GM18498 (cell line): ENCODE measurements at regions not wholly inside any gene's neighbourhood (a gene's known extent, or its start where the extent isn't known, plus 50 kb on each side); places are given as distances from the start of the nearest gene placed in this dataset.

ENCODE experiments used
- ATAC-seq: cut with Tn5 transposase; IDR thresholded peaks from one replicate; pipeline ENCODE4 v1.9.1; 2021; ENCODE audit warnings: mild to moderate bottlenecking, moderate library complexity; ENCODE audit not compliant: unreplicated experiment

- ATAC-seq = no peak
Observed at GRCh38 chr12:115657081-115658013, 620.1 kb downstream of the MED13L start.

- no peak for ATAC-seq
Observed at GRCh38 chr12:115650026-115650425, 627.5 kb downstream of the MED13L start.

DNA sequence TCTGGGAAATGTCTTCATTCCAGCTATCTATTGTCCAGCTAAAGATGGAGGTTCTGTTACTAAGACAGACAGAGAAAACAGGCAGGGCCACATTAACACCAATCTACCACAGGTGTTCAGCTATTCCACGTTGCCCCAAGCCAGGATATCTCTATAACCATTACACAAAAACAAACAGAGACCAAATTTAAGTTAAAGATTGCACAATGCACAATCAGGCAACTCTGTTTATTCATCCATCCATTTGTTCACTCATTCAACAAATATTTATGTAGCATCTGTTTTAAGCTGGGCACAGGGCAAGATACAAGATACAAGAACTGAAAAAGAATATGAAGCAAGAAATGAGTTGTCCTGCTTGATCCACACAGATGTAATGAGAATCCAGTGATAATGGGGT is 629.0 kb downstream of the MED13L start:
- no peak for ATAC-seq

- no peak for ATAC-seq
Observed at GRCh38 chr12:115646210-115646609, 631.3 kb downstream of the MED13L start.

GRCh38 chr12:115640929-115641328 is 636.6 kb downstream of the MED13L start:
- ATAC-seq = no peak

DNA sequence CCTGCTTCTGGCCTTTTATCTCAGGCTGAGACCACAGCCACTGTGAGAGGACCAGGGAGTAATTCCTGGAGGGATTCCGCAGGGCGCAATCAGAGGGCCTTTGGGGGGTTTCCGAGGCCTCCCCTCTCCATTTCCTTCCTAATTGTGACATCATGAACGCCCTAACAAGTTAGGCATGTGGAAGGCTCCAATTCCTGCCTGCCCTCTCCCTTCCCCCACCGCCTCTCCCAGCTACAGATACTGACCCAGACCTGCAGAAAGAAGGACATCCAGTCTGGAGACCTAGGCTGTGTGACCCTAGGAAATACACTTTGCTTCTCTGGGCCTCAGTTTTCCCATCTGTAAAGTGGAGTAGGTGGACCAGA is 637.9 kb downstream of the MED13L start:
- no peak for ATAC-seq

DNA sequence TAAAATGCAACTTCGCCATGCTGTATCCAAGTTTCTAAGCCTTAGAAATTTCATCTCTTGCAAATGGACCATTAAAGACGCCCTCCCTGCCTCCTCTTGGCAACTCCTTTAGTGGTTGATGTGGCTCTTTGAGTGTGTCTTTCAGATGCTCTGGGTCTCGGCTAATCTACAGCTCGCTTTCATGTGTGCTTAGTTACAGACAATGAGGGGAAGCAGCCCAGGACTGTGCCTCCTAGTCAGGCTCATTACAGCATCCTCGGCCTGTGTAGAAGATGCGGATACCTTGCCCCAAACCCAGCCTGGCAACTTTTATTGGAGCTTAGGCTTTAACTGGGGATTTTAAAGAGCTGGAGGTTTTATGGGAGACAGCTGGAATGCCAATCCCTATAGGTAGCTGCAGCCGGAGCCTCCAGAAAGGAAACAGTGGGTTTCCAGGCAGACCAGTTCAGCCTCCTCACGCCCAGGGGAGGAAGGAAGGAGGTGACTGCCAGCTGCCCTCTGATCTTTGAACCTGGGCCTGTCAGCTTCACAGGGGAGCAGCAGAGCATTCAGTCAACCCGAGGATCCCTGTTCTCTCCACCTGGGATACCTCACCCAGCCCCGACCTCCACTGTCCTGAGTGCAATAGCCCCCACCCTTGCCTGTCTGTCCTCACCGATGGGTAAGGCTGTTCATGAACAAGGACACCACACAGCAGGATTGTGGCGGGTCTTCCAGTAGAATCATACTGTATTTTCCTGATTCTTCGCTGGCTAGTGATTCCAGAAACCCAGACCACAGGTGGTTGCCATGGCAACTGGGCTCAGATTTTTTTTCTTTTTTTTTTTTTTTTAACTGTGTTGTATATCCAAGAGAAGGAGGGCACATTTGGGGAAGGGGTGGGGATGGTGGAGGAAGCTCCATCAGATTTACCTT is 638.5 kb downstream of the MED13L start:
- ATAC-seq = no peak

DNA sequence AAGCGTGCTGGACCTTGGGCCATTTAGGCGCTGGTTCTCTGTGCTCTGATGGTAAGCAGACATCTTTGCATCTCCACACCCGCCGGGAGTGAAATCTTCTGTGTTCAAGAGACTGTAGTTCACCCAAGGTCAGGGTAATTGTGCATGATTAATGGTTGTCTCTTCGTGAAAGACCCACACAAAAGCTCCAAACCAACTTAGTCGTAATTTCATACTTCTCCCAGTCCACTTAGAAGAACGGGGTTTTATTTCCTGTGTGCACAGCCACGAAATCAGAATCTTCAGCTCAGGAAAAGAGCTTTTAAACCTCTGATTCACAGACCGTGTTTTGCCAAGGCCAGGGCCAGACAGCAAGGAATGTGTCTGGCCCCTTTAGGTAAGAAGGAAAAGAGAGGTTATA is 640.9 kb downstream of the MED13L start:
- ATAC-seq = no peak

GRCh38 chr12:115632308-115632707 is 645.2 kb downstream of the MED13L start:
- ATAC-seq = no peak

DNA sequence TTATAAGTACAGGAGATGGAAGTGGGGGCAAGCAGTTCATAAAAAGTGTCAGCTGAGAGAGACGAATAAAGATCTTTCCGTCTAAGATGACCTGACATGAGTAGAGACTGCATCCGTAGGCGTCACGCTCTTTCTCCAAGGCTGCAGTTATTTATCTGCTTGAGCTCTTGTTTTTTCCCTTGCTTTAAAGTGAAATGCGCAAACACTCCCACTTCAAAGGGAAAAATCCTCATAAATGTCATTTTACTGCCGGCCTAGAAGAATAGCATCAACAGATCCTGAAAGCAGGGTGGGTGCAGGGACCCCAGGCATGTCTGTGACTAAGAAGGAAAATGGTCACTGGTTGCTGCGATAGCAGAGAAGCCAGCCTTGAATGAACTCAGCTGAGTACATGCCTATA is 647.4 kb downstream of the MED13L start:
- no peak for ATAC-seq

- no peak for ATAC-seq
Observed at GRCh38 chr12:115626210-115626609, 651.3 kb downstream of the MED13L start.

GRCh38 chr12:115623764-115624334 is 653.6 kb downstream of the MED13L start:
- no peak for ATAC-seq

GRCh38 chr12:115623275-115623674 is 654.2 kb downstream of the MED13L start:
- ATAC-seq = no peak

DNA sequence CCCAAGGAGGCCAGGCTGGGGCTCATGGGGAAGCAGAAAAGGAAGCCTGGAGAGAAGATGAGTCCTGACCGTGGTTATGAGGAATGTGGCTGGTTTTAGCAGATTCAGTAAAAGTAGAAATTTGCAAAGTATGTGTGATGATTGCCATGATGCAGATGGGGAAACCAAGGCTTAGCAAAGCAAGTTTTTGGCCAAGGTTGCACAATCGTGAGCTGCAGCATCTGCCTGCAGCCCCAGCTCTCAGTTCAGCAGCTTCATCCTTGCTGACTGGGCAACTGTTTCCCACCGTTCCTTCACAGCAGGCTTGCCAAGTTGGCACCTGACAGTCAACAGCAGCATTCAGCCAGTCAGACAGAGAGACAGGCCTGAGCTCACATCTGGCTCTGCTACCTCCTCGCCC is 656.7 kb downstream of the MED13L start:
- no peak for ATAC-seq

GRCh38 chr12:115619889-115620288 is 657.6 kb downstream of the MED13L start:
- ATAC-seq = no peak

DNA sequence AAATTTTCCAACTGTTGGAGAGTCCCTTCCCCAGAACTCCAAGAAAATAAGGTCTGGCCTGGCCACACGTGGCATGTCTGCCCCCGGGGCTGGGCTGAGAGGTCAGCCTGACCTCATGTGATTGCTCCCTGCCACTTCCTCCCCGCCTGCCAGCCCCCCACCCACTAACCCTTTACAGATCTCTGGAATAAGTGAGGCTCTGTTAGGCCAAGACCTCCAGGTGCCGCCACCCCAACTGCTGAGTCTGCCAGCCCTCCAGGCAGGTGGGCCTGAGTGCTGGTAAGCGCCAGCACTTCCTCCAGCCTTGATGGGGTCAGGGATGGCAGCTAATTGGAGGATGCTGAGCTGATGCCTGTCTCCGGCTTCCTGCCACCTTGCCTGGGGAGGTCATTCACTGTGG is 658.4 kb downstream of the MED13L start:
- ATAC-seq = no peak

DNA sequence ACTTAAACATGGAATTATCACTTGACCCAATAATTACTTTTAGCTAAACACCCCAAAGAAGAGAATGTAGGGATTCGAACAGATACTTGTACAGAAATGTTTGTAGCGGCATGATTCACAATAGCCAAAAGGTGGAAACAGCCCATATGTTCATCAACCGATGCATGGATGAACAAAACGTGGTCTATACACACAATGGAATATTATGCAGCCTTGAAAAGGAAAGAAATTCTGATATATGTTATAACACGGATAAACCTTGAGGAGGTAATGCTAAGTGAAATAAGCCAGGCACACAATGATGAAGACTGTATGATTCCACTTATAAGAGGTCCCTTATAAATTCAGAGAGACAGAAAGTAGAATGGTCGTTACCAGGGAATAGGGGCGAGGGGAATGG is 659.4 kb downstream of the MED13L start:
- no peak for ATAC-seq

DNA sequence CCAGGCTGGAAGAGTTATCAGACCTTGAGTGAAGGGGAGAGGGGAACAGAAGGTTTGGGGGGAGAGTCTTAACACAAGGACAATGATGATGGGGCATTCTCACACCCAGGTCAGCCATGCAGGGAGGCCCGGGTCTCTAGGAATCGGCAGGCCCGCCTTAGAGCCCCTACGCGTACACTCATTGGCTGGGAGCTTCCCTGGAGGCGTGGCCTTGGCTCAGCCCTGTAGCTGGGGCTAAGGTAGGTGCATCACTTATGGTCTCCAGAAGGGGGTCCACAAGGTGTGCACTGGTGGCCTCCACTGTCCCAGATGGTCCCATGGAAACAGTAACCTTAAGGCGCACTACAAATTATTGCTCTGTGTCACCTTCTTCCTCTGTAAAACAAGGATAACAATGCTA is 660.1 kb downstream of the MED13L start:
- no peak for ATAC-seq

- ATAC-seq = no peak
Observed at GRCh38 chr12:115611477-115611876, 666.0 kb downstream of the MED13L start.

GRCh38 chr12:115609347-115609746 is 668.1 kb downstream of the MED13L start:
- no peak for ATAC-seq

DNA sequence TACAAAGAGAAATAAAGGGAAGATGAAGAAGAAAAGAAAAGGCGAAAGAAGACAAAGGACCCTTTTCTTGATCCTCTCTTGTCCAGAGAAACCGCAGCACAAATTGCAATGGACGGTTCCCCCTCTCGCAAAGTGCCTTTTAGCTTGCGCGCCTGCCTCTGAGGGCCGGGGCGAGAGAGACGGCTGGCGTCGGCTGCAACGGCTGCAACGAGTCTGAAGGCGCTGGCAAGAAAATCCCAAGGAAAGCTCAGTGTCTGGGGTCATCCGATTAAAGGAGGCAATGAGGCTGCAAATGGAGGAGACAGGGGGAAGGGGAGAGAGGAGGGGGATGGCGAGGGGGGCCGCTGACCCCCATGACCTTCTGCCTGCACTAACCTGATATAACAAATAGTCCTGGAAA is 671.5 kb downstream of the MED13L start:
- no peak for ATAC-seq
